ENCODE measurements at regions not wholly inside any gene's neighbourhood (a gene's known extent, or its start where the extent isn't known, plus 50 kb on each side); places are given as distances from the start of the nearest gene placed in this dataset.

GRCh38 chr2:2621855-2622254 is 290.8 kb upstream of the MYT1L start:
- no peak for TF ChIP-seq CTCF (IDR thresholded peaks at IDR 0.05 in 8 of 11, conservative IDR thresholded peaks at IDR 0.05 in 3 of 11)
- no peak for TF ChIP-seq POLR2A (IDR thresholded peaks at IDR 0.05)
- no peak for TF ChIP-seq POLR2AphosphoS5 (IDR thresholded peaks at IDR 0.05)
- DNase-seq = no peak
- H3K27ac ChIP-seq = no peak overlapping the region

DNA sequence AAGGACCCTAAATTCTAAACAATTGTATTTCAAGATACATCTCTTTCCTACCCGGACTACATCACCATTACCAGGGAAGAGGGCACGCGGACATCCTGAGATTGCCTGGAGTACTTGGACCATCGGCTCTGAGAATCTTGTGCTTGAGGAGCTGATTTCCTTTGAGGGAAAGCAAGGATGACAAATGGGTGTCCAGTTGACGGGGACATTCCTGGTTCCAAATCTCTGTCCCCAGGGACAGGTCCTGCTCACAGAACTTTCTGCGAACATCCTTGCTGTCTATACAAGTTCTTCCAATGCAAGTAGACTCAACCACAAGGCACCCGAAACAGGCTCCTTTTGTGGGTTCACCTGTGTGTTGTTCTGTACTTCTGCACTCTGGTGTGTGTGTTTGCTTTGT is 289.5 kb upstream of the MYT1L start:
- TF ChIP-seq CTCF (IDR thresholded peaks at IDR 0.05 in 8 of 11, conservative IDR thresholded peaks at IDR 0.05 in 3 of 11) (no peak), POLR2A (IDR thresholded peaks at IDR 0.05) (no peak), POLR2AphosphoS5 (IDR thresholded peaks at IDR 0.05) (no peak)
- WGBS, 5 donors = 60 to 69% (median 63%) methylated on average over 7 of the region's 7 CpGs

More at GRCh38 chr2:2621855-2622254, 290.8 kb upstream of the MYT1L start:
- H3K36me3 ChIP-seq = no peaks in the 10 kb centered on the region
- H3K4me3 ChIP-seq = no peak overlapping the region
- H3K4me1 ChIP-seq = no peaks in the 10 kb centered on the region
- WGBS, 5 donors = 69 to 86% (median 83%) methylated on average over 8 of the region's 8 CpGs
- intact Hi-C loops (cut with DNase I; ENCODE audit: low total_unique reads) = no loop called here
- peaks cover 0 to 4% (median 0%) of the 10 kb centered on the region in 8 donors for H3K9me3 ChIP-seq
- H3K27me3 ChIP-seq (replicated peaks in 1 of 7) = peaks cover 0 to 8% (median 0%) of the 10 kb centered on the region in 7 donors

GRCh38 chr2:2619995-2620394 is 288.9 kb upstream of the MYT1L start:
- 88 to 95% (median 90%) methylated on average over 7 to 8 of the region's 8 CpGs for WGBS, 5 donors
- Histone ChIP-seq H3K4me1 (no peaks in the 10 kb centered on the region), H3K4me3 (no peak overlapping the region), H3K9me3 (peaks cover 0 to 2% (median 0%) of the 10 kb centered on the region in 8 donors), H3K36me3 (no peaks in the 10 kb centered on the region), H3K27me3 (replicated peaks in 1 of 7) (peaks cover 0 to 9% (median 0%) of the 10 kb centered on the region in 7 donors), H3K27ac (no peak overlapping the region)
- intact Hi-C loops (cut with DNase I; ENCODE audit: low total_unique reads) = no loop called here
- TF ChIP-seq POLR2A (IDR thresholded peaks at IDR 0.05) (no peak), CTCF (IDR thresholded peaks at IDR 0.05 in 8 of 11, conservative IDR thresholded peaks at IDR 0.05 in 3 of 11) (no peak), POLR2AphosphoS5 (IDR thresholded peaks at IDR 0.05) (no peak)
- DNase-seq = no peak

More for the DNA sequence above, 289.5 kb upstream of the MYT1L start:
- no peak for DNase-seq
- Histone ChIP-seq H3K4me3 (no peak overlapping the region), H3K27me3 (replicated peaks in 1 of 7) (peaks cover 0 to 8% (median 0%) of the 10 kb centered on the region in 7 donors), H3K4me1 (no peaks in the 10 kb centered on the region), H3K36me3 (no peaks in the 10 kb centered on the region), H3K9me3 (peaks cover 0 to 4% (median 0%) of the 10 kb centered on the region in 8 donors), H3K27ac (no peak overlapping the region)
- intact Hi-C loops (cut with DNase I; ENCODE audit: low total_unique reads) = no loop called here

DNA sequence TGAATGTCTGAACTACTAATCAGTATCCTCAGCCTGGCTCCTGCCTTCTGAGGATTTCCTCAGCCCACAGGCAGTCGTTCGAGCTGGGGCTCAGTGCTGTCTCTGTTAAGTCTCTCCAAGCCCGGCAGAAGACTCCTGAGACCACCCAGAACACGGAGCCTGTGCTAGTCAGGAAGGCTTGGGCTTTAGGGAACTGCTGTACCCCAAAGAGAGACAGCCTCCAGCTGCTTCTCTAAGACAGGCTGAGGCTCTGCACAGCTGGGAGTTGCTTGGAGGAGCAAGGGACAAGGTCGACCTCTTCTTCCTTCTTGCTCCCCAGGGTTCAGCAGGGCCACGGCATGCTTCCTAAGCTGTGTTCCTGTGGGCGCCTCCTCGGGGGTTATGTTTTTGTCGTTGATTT is 283.4 kb upstream of the MYT1L start:
- no peak for TF ChIP-seq POLR2A (IDR thresholded peaks at IDR 0.05)
- TF ChIP-seq CTCF (IDR thresholded peaks at IDR 0.05 in 8 of 11, conservative IDR thresholded peaks at IDR 0.05 in 3 of 11) = no peak
- TF ChIP-seq POLR2AphosphoS5 (IDR thresholded peaks at IDR 0.05) = no peak
- 41 to 66% (median 56%) methylated on average over 6 to 9 of the region's 9 CpGs for WGBS, 5 donors
- peaks cover 0 to 16% (median 3%) of the 10 kb centered on the region in 6 donors for H3K4me1 ChIP-seq
- H3K27me3 ChIP-seq (replicated peaks in 1 of 7) = peaks cover 0 to 8% (median 0%) of the 10 kb centered on the region in 7 donors
- no peak overlapping the region for H3K27ac ChIP-seq
- intact Hi-C loops (cut with DNase I; ENCODE audit: low total_unique reads) = no loop called here
- H3K36me3 ChIP-seq = no peaks in the 10 kb centered on the region
- no peak for DNase-seq
- peaks cover 0 to 7% (median 0%) of the 10 kb centered on the region in 8 donors for H3K9me3 ChIP-seq
- H3K4me3 ChIP-seq = no peak overlapping the region

All from spleen (tissue), 11 donors.